H9 (cell line): ENCODE measurements at regions not wholly inside any gene's neighbourhood (a gene's known extent, or its start where the extent isn't known, plus 50 kb on each side); places are given as distances from the start of the nearest gene placed in this dataset.

ENCODE experiments used
- DNase-seq: peaks from one replicate; pipeline ENCODE4 v3.0.0-alpha.2; 2017
- H2AFZ ChIP-seq: one replicate; pipeline ENCODE4 v1.6.1; 2013; ENCODE audit warnings: mild to moderate bottlenecking, low read length, control low read depth, moderate library complexity
- H2AK5ac ChIP-seq: 2 replicates; pipeline ENCODE4 v1.6.1; 2013; ENCODE audit warnings: low read length, control low read depth, mixed read lengths; ENCODE audit not compliant: insufficient read length
- H2BK120ac ChIP-seq: one replicate; pipeline ENCODE4 v1.6.1; 2013; ENCODE audit warnings: low read depth, mild to moderate bottlenecking, low read length, control low read depth, inconsistent platforms; ENCODE audit not compliant: poor library complexity, severe bottlenecking
- H2BK12ac ChIP-seq: 2 replicates; pipeline ENCODE4 v1.6.1; 2013; ENCODE audit warnings: low read length, control low read depth, mixed read lengths, low read depth; ENCODE audit not compliant: insufficient read length
- H2BK15ac ChIP-seq: 2 replicates; pipeline ENCODE4 v1.6.1; 2013; ENCODE audit warnings: low read depth, low read length, control low read depth
- H2BK20ac ChIP-seq: one replicate; pipeline ENCODE4 v1.6.1; 2013; ENCODE audit warnings: low read depth, mild to moderate bottlenecking, low read length, control low read depth, inconsistent platforms; ENCODE audit not compliant: poor library complexity, severe bottlenecking
- H2BK5ac ChIP-seq: 2 replicates; pipeline ENCODE4 v1.6.1; 2013; ENCODE audit warnings: low read length, control low read depth, mixed read lengths; ENCODE audit not compliant: insufficient read length
- H3K14ac ChIP-seq: 2 replicates; pipeline ENCODE4 v1.6.1; 2013; ENCODE audit warnings: low read length, control low read depth; ENCODE audit not compliant: insufficient read depth
- H3K18ac ChIP-seq: 2 replicates; pipeline ENCODE4 v1.6.1; 2013; ENCODE audit warnings: low read depth, mild to moderate bottlenecking, mixed read lengths, low read length, control low read depth; ENCODE audit not compliant: insufficient read length
- H3K23ac ChIP-seq: 2 replicates; pipeline ENCODE4 v1.6.1; 2013; ENCODE audit warnings: low read length, control low read depth, mixed read lengths, low read depth; ENCODE audit not compliant: insufficient read length
- H3K23me2 ChIP-seq: 2 replicates; pipeline ENCODE4 v1.6.1; 2013; ENCODE audit warnings: low read depth, mild to moderate bottlenecking, mixed read lengths, low read length, control low read depth; ENCODE audit not compliant: insufficient read length, poor library complexity, severe bottlenecking
- H3K27ac ChIP-seq: 2 replicates; pipeline ENCODE4 v1.5.1; 2013; ENCODE audit warnings: low read length, control low read depth, mixed read lengths, low read depth; ENCODE audit not compliant: insufficient read length
- H3K27me3 ChIP-seq: 2 replicates; pipeline ENCODE4 v1.6.1; 2013; ENCODE audit warnings: low read length, control low read depth, inconsistent platforms; ENCODE audit not compliant: insufficient read depth
- H3K4ac ChIP-seq: 2 replicates; pipeline ENCODE4 v1.6.1; 2013; ENCODE audit warnings: low read depth, mild to moderate bottlenecking, control low read depth, inconsistent platforms, low read length, moderate library complexity
- H3K4me1 ChIP-seq: 2 replicates; pipeline ENCODE4 v1.6.1; 2013; ENCODE audit warnings: low read length, control low read depth, inconsistent platforms; ENCODE audit not compliant: insufficient read depth
- H3K4me2 ChIP-seq: 2 replicates; pipeline ENCODE4 v1.6.1; 2013; ENCODE audit warnings: low read length, control low read depth, mixed read lengths; ENCODE audit not compliant: insufficient read length, insufficient read depth
- H3K56ac ChIP-seq: 2 replicates; pipeline ENCODE4 v1.6.1; 2013; ENCODE audit warnings: low read depth, mild to moderate bottlenecking, mixed read lengths, low read length, control low read depth; ENCODE audit not compliant: insufficient read length
- H3K79me1 ChIP-seq: 2 replicates; pipeline ENCODE4 v1.6.1; 2013; ENCODE audit warnings: low read depth, mild to moderate bottlenecking, moderate library complexity, low read length, control low read depth, inconsistent platforms; ENCODE audit not compliant: insufficient read depth, poor library complexity, severe bottlenecking
- H3K79me2 ChIP-seq: 2 replicates; pipeline ENCODE4 v1.6.1; 2013; ENCODE audit warnings: low read length, control low read depth, inconsistent platforms; ENCODE audit not compliant: insufficient read depth
- H3K9ac ChIP-seq: 2 replicates; pipeline ENCODE4 v1.6.1; 2013; ENCODE audit warnings: low read length, control low read depth, mixed read lengths; ENCODE audit not compliant: insufficient read length; ENCODE audit errors: extremely low read depth
- H3K9me3 ChIP-seq: one replicate; pipeline ENCODE4 v1.6.1; 2013; ENCODE audit warnings: low read depth, low read length, inconsistent platforms; ENCODE audit not compliant: control insufficient read depth
- H3T11ph ChIP-seq: one replicate; pipeline ENCODE4 v1.6.1; 2013; ENCODE audit warnings: mild to moderate bottlenecking, low read length, control low read depth, inconsistent platforms
- H4K20me1 ChIP-seq: one replicate; pipeline ENCODE4 v1.6.1; 2013; ENCODE audit not compliant: control insufficient read depth, insufficient read length, insufficient read depth
- H4K5ac ChIP-seq: 2 replicates; pipeline ENCODE4 v1.6.1; 2013; ENCODE audit warnings: low read depth, mild to moderate bottlenecking, mixed read lengths, low read length, control low read depth; ENCODE audit not compliant: insufficient read length
- H4K8ac ChIP-seq: replicated peaks from 2 replicates; pipeline ENCODE4 v1.6.1; 2013; ENCODE audit warnings: low read length, control low read depth, mixed read lengths, low read depth; ENCODE audit not compliant: insufficient read length
- H4K91ac ChIP-seq: 2 replicates; pipeline ENCODE4 v1.6.1; 2013; ENCODE audit warnings: low read depth, mild to moderate bottlenecking, moderate library complexity, mixed read lengths, low read length, control low read depth; ENCODE audit not compliant: insufficient read length
- H3K27ac Mint-ChIP-seq, 3 experiments: 2 replicates in 2 of 3; 3 replicates in 1 of 3; pipeline ENCODE4 v1.8.0; 2020 to 2021; ENCODE audit warnings: mixed read lengths in 3 of 3, mild to moderate bottlenecking in 1 of 3, moderate library complexity in 1 of 3
- H3K27me3 Mint-ChIP-seq: 2 replicates; pipeline ENCODE4 v1.8.0; 2021; ENCODE audit warnings: low read depth, mild to moderate bottlenecking, moderate library complexity, mixed read lengths
- H3K36me3 Mint-ChIP-seq, 3 experiments: 2 replicates in 2 of 3; 3 replicates in 1 of 3; pipeline ENCODE4 v1.8.0; 2020 to 2021; ENCODE audit warnings: low read depth in 3 of 3, mixed read lengths in 3 of 3; ENCODE audit not compliant: insufficient read depth in 1 of 3
- H3K4me1 Mint-ChIP-seq, 2 experiments: 2 replicates each; pipeline ENCODE4 v1.8.0; 2020; ENCODE audit warnings: mixed read lengths in 2 of 2
- H3K4me3 Mint-ChIP-seq, 2 experiments: 2 replicates in 1 of 2; 3 replicates in 1 of 2; pipeline ENCODE4 v1.8.0; 2020 to 2021; ENCODE audit warnings: mild to moderate bottlenecking in 2 of 2, mixed read lengths in 2 of 2, moderate library complexity in 1 of 2
- H3K9me3 Mint-ChIP-seq, 2 experiments: 2 replicates in 1 of 2; 3 replicates in 1 of 2; pipeline ENCODE4 v1.8.0; 2020; ENCODE audit warnings: mild to moderate bottlenecking in 2 of 2, mixed read lengths in 2 of 2, moderate library complexity in 1 of 2
- TF ChIP-seq, protein P1 (sequence below): fragments of 200-600 bp; sonication (generic); conservative IDR thresholded peaks from 3 replicates; pipeline ENCODE4 v1.8.0; 2021; ENCODE audit warnings: antibody characterized with exemption, mild to moderate bottlenecking

DNA sequence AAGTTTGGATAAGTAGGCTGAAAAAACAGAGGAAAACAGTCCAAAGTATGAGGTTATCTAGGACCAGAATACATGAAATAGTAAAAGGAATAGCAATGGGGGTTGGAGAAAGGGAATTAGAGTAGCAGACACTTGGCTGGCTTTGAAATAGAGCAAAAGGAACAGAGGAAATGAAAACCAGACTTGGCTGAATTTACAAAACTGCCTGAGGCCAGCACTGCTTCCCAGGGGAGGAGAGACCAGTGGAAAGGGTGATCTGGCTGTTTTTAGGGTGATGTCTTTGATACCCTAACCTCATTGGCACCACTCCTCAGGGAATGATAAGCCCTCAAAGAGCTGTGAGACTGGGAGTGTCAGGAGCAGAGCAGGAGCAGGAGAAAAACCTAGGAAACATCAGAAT, 413.4 kb upstream of the SLC30A5 start:
- Mint-ChIP-seq H3K27ac (no peak overlapping the region), H3K9me3 (peaks cover 0 to 3% of the 10 kb centered on the region in 2 experiments; a peak in 2 of 5 replicates), H3K27me3 (peaks cover 1% of the 10 kb centered on the region; the same call in 1 of the 2 replicates), H3K36me3 (no peaks in the 10 kb centered on the region; a peak in 1 of 7 replicates), H3K4me3 (no peak overlapping the region), H3K4me1 (peaks cover 2 to 4% of the 10 kb centered on the region in 2 experiments; a peak in 3 of 4 replicates)
- H2AK5ac ChIP-seq: no peak overlapping the region
- H3K56ac ChIP-seq: no peak overlapping the region
- TF ChIP-seq, protein P1, sequence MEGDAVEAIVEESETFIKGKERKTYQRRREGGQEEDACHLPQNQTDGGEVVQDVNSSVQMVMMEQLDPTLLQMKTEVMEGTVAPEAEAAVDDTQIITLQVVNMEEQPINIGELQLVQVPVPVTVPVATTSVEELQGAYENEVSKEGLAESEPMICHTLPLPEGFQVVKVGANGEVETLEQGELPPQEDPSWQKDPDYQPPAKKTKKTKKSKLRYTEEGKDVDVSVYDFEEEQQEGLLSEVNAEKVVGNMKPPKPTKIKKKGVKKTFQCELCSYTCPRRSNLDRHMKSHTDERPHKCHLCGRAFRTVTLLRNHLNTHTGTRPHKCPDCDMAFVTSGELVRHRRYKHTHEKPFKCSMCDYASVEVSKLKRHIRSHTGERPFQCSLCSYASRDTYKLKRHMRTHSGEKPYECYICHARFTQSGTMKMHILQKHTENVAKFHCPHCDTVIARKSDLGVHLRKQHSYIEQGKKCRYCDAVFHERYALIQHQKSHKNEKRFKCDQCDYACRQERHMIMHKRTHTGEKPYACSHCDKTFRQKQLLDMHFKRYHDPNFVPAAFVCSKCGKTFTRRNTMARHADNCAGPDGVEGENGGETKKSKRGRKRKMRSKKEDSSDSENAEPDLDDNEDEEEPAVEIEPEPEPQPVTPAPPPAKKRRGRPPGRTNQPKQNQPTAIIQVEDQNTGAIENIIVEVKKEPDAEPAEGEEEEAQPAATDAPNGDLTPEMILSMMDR: no peak
- no peaks in the 10 kb centered on the region for H3K79me1 ChIP-seq
- H3K4ac ChIP-seq: no peak overlapping the region
- no peak overlapping the region for H2BK20ac ChIP-seq
- no peaks in the 10 kb centered on the region for H3K27me3 ChIP-seq
- no peaks in the 10 kb centered on the region for H3K79me2 ChIP-seq
- H3K18ac ChIP-seq: no peak overlapping the region
- no peak overlapping the region for H3K4me2 ChIP-seq
- no peak overlapping the region for H3K9ac ChIP-seq
- no peak for DNase-seq
- no peak overlapping the region for H4K8ac ChIP-seq
- H2BK15ac ChIP-seq: no peak overlapping the region
- no peak overlapping the region for H2BK5ac ChIP-seq
- no peak overlapping the region for H2AFZ ChIP-seq
- H2BK12ac ChIP-seq: no peak overlapping the region
- no peaks in the 10 kb centered on the region for H3K23me2 ChIP-seq
- no peak overlapping the region for H3T11ph ChIP-seq
- no peak overlapping the region for H3K23ac ChIP-seq
- no peak overlapping the region for H2BK120ac ChIP-seq
- no peaks in the 10 kb centered on the region for H3K9me3 ChIP-seq
- H3K27ac ChIP-seq: no peak overlapping the region
- H3K4me1 ChIP-seq: no peaks in the 10 kb centered on the region
- H4K91ac ChIP-seq: no peak overlapping the region
- no peaks in the 10 kb centered on the region for H4K20me1 ChIP-seq
- H3K14ac ChIP-seq: no peak overlapping the region
- no peak overlapping the region for H4K5ac ChIP-seq
